OCI-LY3 (cell line): ENCODE measurements at regions not wholly inside any gene's neighbourhood (a gene's known extent, or its start where the extent isn't known, plus 50 kb on each side); places are given as distances from the start of the nearest gene placed in this dataset.

Source experiments
- H2AFZ ChIP-seq: fragments of 200-600, 300-600 bp; shearing (Covaris generic); 2 replicates; pipeline ENCODE4 v1.6.0; 2014; ENCODE audit warnings: antibody characterized with exemption, low read depth, low read length
- H3K27ac ChIP-seq: fragments of 200-600, 300-600 bp; sonication (generic); 2 replicates; pipeline ENCODE4 v1.5.1; 2014; ENCODE audit warnings: mild to moderate bottlenecking, low read length, moderate library complexity, mixed read lengths
- H3K27me3 ChIP-seq: fragments of 200-600, 300-600 bp; sonication (generic); 2 replicates; pipeline ENCODE4 v1.6.1; 2014; ENCODE audit warnings: low read depth, low read length, mixed read lengths
- H3K36me3 ChIP-seq: fragments of 200-600, 300-600 bp; sonication (generic); replicated peaks from 2 replicates; pipeline ENCODE3; 2014; ENCODE audit warnings: low read depth, low read length, mixed read lengths
- H3K4me1 ChIP-seq: fragments of 300-600, 200-600 bp; sonication (generic); 2 replicates; pipeline ENCODE4 v1.6.1; 2014; ENCODE audit warnings: low read length, mixed read lengths
- H3K4me2 ChIP-seq: fragments of 200-600, 300-600 bp; sonication (generic); 2 replicates; pipeline ENCODE4 v1.6.1; 2014; ENCODE audit warnings: low read length, mixed read lengths
- H3K4me3 ChIP-seq: fragments of 300-600, 200-600 bp; sonication (generic); 2 replicates; pipeline ENCODE4 v1.5.1; 2014; ENCODE audit warnings: antibody characterized with exemption, mild to moderate bottlenecking, low read length, moderate library complexity
- H3K79me2 ChIP-seq: fragments of 300-600, 200-600 bp; shearing (Covaris generic); 2 replicates; pipeline ENCODE4 v1.6.1; 2014; ENCODE audit warnings: mild to moderate bottlenecking, low read length, mixed read lengths
- H3K9ac ChIP-seq: fragments of 300-600, 200-600 bp; shearing (Covaris generic); 2 replicates; pipeline ENCODE4 v1.6.0; 2014; ENCODE audit warnings: mild to moderate bottlenecking, low read length, moderate library complexity
- H3K9me3 ChIP-seq: fragments of 200-600, 300-600 bp; shearing (Covaris generic); 2 replicates; pipeline ENCODE4 v1.6.1; 2014; ENCODE audit warnings: low read length, mixed read lengths; ENCODE audit not compliant: insufficient read depth
- H4K20me1 ChIP-seq: fragments of 200-600, 300-600 bp; sonication (generic); 2 replicates; pipeline ENCODE4 v1.6.1; 2016; ENCODE audit warnings: low read length, mixed read lengths; ENCODE audit not compliant: insufficient read depth
- EZH2phosphoT487 ChIP-seq: fragments of 200-600 bp; shearing (Covaris generic); IDR thresholded peaks from 2 replicates; pipeline ENCODE4 v1.6.1; 2018; ENCODE audit warnings: antibody characterized with exemption, mixed run types, low read depth
- TF ChIP-seq, protein P1 (sequence below): fragments of 200-600, 300-600 bp; sonication (generic); IDR thresholded peaks from 2 replicates; pipeline ENCODE4 v1.5.1; 2014; ENCODE audit warnings: antibody characterized with exemption, low read length, low read depth

DNA sequence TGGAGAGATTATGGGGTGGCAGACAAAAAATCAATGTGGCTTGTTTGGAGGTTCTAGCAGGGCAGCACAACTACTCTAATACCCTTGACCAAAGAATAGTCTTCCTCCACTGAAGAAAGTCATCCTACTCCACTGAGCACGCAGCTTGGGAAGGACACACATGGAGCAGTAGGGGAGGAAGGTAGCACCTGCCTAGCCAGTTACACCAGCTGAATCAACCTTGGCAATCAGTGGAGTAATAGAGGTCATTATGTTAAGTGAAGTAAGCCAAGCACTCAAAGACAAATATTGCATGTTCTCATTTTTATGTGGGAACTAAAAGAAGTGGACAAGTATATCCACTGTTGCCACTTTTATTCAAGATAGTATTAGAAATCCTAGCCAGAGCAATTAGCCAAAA lies 555.8 kb upstream of the ALCAM start:
- Histone ChIP-seq H3K9me3 (no peaks in the 10 kb centered on the region), H3K27me3 (no peaks in the 10 kb centered on the region), H2AFZ (no peak overlapping the region), H3K36me3 (no peaks in the 10 kb centered on the region), H3K9ac (no peak overlapping the region), H3K79me2 (no peaks in the 10 kb centered on the region), H3K27ac (no peak overlapping the region), H4K20me1 (no peaks in the 10 kb centered on the region), H3K4me1 (no peaks in the 10 kb centered on the region), H3K4me3 (no peak overlapping the region), H3K4me2 (no peak overlapping the region)
- TF ChIP-seq, protein P1, sequence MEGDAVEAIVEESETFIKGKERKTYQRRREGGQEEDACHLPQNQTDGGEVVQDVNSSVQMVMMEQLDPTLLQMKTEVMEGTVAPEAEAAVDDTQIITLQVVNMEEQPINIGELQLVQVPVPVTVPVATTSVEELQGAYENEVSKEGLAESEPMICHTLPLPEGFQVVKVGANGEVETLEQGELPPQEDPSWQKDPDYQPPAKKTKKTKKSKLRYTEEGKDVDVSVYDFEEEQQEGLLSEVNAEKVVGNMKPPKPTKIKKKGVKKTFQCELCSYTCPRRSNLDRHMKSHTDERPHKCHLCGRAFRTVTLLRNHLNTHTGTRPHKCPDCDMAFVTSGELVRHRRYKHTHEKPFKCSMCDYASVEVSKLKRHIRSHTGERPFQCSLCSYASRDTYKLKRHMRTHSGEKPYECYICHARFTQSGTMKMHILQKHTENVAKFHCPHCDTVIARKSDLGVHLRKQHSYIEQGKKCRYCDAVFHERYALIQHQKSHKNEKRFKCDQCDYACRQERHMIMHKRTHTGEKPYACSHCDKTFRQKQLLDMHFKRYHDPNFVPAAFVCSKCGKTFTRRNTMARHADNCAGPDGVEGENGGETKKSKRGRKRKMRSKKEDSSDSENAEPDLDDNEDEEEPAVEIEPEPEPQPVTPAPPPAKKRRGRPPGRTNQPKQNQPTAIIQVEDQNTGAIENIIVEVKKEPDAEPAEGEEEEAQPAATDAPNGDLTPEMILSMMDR, result no peak
- TF ChIP-seq EZH2phosphoT487, result no peak

DNA sequence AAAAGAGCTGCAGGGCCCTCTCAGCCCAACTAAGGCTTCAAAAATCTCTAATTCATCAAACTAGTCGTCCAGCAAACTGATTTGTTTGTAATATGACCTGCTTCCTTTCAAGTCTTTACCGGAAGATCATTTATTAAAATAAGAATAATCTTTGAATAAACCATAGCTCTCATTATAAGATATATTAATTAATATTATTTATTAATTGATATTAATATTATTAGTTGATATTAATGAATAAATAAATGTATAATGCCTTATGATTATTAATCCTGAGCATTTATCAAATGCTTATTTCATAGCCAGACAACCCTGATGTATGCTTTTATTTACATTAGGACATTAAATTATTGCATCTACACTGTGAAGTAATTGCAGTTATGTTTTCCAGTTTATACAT lies 550.7 kb upstream of the ALCAM start:
- Histone ChIP-seq H3K27ac (no peak overlapping the region), H3K4me2 (no peak overlapping the region), H3K36me3 (no peaks in the 10 kb centered on the region), H3K4me3 (no peak overlapping the region), H2AFZ (no peak overlapping the region), H3K79me2 (no peaks in the 10 kb centered on the region), H3K27me3 (no peaks in the 10 kb centered on the region), H4K20me1 (no peaks in the 10 kb centered on the region), H3K4me1 (no peaks in the 10 kb centered on the region), H3K9me3 (no peaks in the 10 kb centered on the region), H3K9ac (no peak overlapping the region)
- TF ChIP-seq, protein P1, result no peak
- TF ChIP-seq EZH2phosphoT487, result no peak

DNA sequence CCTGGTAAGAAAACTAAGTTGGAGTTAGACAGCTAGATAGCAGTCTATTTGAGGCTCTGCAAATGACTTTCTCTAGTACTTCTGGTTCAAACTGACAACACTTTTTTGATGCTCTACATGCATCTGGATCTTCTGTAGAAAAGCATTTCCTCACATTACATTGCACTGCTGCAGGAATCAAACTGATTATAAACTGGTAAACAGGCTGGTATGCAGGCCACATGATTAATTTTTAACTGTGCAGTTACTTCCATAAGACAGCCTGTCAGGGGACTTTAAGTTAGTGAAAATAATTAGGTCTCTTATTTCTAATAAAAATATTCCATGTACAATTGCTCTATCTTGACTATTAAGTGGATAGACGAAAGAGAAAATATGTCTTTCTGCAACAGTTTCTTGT lies 550.0 kb upstream of the ALCAM start:
- no peaks in the 10 kb centered on the region for H3K36me3 ChIP-seq
- H3K4me2 ChIP-seq, result no peak overlapping the region
- H3K4me3 ChIP-seq, result no peak overlapping the region
- no peaks in the 10 kb centered on the region for H3K9me3 ChIP-seq
- no peak overlapping the region for H3K9ac ChIP-seq
- H3K27me3 ChIP-seq, result no peaks in the 10 kb centered on the region
- no peaks in the 10 kb centered on the region for H4K20me1 ChIP-seq
- H3K27ac ChIP-seq, result no peak overlapping the region
- no peaks in the 10 kb centered on the region for H3K4me1 ChIP-seq
- H3K79me2 ChIP-seq, result no peaks in the 10 kb centered on the region
- TF ChIP-seq, protein P1, result no peak
- no peak for TF ChIP-seq EZH2phosphoT487
- no peak overlapping the region for H2AFZ ChIP-seq

DNA sequence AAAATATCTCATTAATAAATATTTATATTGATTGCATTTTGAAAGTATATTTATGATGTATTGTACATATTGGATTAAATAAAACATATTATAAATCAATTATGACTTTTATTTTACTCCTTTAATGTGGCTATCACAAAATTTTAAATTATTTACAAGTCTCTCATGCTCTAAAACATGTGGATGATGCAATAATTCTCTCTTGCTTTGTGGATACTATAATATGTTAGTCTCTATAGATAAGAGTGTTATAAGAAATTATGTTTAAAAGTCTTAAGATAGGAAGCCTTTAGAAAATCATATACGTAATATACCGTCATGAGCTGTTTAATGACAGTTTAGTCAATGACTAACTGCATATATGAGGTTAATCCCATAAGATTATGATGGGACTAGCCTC lies 547.4 kb upstream of the ALCAM start:
- no peak for TF ChIP-seq EZH2phosphoT487
- TF ChIP-seq, protein P1, result no peak
- no peak overlapping the region for H3K4me2 ChIP-seq
- H3K79me2 ChIP-seq, result no peaks in the 10 kb centered on the region
- H3K9ac ChIP-seq, result no peak overlapping the region
- H3K9me3 ChIP-seq, result no peaks in the 10 kb centered on the region
- H3K27me3 ChIP-seq, result no peaks in the 10 kb centered on the region
- H2AFZ ChIP-seq, result no peak overlapping the region
- H3K36me3 ChIP-seq, result no peaks in the 10 kb centered on the region
- no peaks in the 10 kb centered on the region for H3K4me1 ChIP-seq
- H3K27ac ChIP-seq, result no peak overlapping the region
- H3K4me3 ChIP-seq, result no peak overlapping the region
- no peaks in the 10 kb centered on the region for H4K20me1 ChIP-seq
